OCI-LY7 (cell line): ENCODE measurements at regions not wholly inside any gene's neighbourhood (a gene's known extent, or its start where the extent isn't known, plus 50 kb on each side); places are given as distances from the start of the nearest gene placed in this dataset.

ENCODE experiments used
- BruUV-seq: library from RNA; stranded (reverse); fragments of 400-500 nt; replicated peaks from 2 replicates; lab custom pipeline; 2021; lab: Mats Ljungman, UMichigan
- CTCF ChIA-PET: fragments of 300-600 bp; sonication (Branson Sonifier 250); formaldehyde crosslinking; loops from one replicate; lab custom pipeline; 2022; ENCODE audit warnings: antibody characterized with exemption; ENCODE audit not compliant: unreplicated experiment; lab: Charles Lee
- POLR2A ChIA-PET: fragments of 300-600 bp; sonication (Branson Sonifier 250); formaldehyde crosslinking; loops from one replicate; lab custom pipeline; 2022; ENCODE audit warnings: antibody characterized with exemption; lab: Charles Lee
- DNase-seq: peaks from one replicate; pipeline ENCODE4 v3.0.0-alpha.2; 2015; ENCODE audit warnings: low spot score
- H2AFZ ChIP-seq: fragments of 200-600 bp; sonication (generic), shearing (Covaris generic); 2 replicates; pipeline ENCODE4 v1.6.1; 2014; ENCODE audit warnings: mild to moderate bottlenecking, antibody characterized with exemption, low read length, moderate library complexity
- H3K27ac ChIP-seq: fragments of 200-600 bp; sonication (generic); 2 replicates; pipeline ENCODE4 v1.5.1; 2014; ENCODE audit warnings: mixed run types, low read depth, mild to moderate bottlenecking, moderate library complexity, low read length, inconsistent platforms; ENCODE audit not compliant: poor library complexity, severe bottlenecking
- H3K36me3 ChIP-seq: fragments of 200-600 bp; sonication (generic); 2 replicates; pipeline ENCODE4 v1.6.1; 2014; ENCODE audit warnings: mild to moderate bottlenecking, antibody characterized with exemption, low read length, moderate library complexity, mixed read lengths; ENCODE audit not compliant: insufficient read depth
- H3K4me1 ChIP-seq: fragments of 200-600 bp; sonication (generic); 2 replicates; pipeline ENCODE4 v1.5.1; 2014; ENCODE audit warnings: mild to moderate bottlenecking, low read length; ENCODE audit not compliant: insufficient read depth, poor library complexity, severe bottlenecking
- H3K4me2 ChIP-seq: fragments of 200-600 bp; sonication (generic); 2 replicates; pipeline ENCODE4 v1.6.1; 2014; ENCODE audit warnings: mild to moderate bottlenecking, low read length
- H3K4me3 ChIP-seq: fragments of 200-600 bp; sonication (generic); 2 replicates; pipeline ENCODE4 v1.5.1; 2014; ENCODE audit warnings: mild to moderate bottlenecking, low read depth, low read length; ENCODE audit not compliant: poor library complexity, severe bottlenecking
- H3K79me2 ChIP-seq: fragments of 200-600 bp; sonication (generic); 2 replicates; pipeline ENCODE4 v1.6.1; 2016; ENCODE audit warnings: low read depth, mild to moderate bottlenecking, low read length, moderate library complexity, mixed read lengths; ENCODE audit not compliant: insufficient read depth
- H3K9me2 ChIP-seq: fragments of 200-600 bp; sonication (generic); 2 replicates; pipeline ENCODE4 v1.6.1; 2016; ENCODE audit warnings: mild to moderate bottlenecking, low read length, mixed read lengths; ENCODE audit not compliant: insufficient read depth
- H3K9me3 ChIP-seq: fragments of 200-600 bp; sonication (generic); 2 replicates; pipeline ENCODE4 v1.6.1; 2014; ENCODE audit warnings: mild to moderate bottlenecking, mixed run types, low read length, mixed read lengths
- H4K20me1 ChIP-seq: fragments of 200-600 bp; sonication (generic); 2 replicates; pipeline ENCODE4 v1.6.1; 2014; ENCODE audit warnings: mild to moderate bottlenecking, antibody characterized with exemption, low read length, moderate library complexity, mixed read lengths; ENCODE audit not compliant: insufficient read depth
- CTCF ChIP-seq: fragments of 200-600 bp; sonication (generic); conservative IDR thresholded peaks from 2 replicates; pipeline ENCODE4 v1.5.1; 2014; ENCODE audit warnings: mild to moderate bottlenecking, antibody characterized with exemption, low read length, moderate library complexity, mixed read lengths
- EZH2phosphoT487 ChIP-seq: fragments of 200-600 bp; sonication (generic); IDR thresholded peaks from 2 replicates; pipeline ENCODE4 v1.6.1; 2018; ENCODE audit warnings: low read depth, borderline replicate concordance, mild to moderate bottlenecking, mixed run types, antibody characterized with exemption, low read length, moderate library complexity, mixed read lengths
- intact Hi-C: fragments of 100-400 bp; cut with micrococcal nuclease; formaldehyde crosslinking; loops from one replicate; pipeline ENCODE4 v1.10.0; 2022; ENCODE audit not compliant: unreplicated experiment

DNA sequence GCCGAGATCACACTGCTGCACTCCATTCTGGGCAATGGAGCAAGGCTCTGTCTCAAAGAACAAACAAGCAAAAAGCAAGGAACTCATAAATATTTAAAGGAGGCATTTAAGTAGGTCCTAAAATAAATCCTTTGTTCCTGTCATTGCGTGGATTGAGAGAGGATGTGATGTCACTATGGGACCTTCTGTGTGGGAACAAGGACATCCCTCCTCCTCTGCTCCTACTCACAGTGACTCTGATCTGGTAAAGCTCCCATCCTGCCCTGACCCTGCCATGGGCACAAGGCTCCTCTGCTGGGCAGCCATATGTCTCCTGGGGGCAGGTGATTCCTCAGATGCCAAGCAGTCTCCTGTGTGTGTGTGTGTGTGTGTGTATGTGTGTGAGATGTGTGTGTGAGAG, 74.1 kb upstream of the PRSS58 start:
- intact Hi-C loops: no loop called here
- Histone ChIP-seq H3K27ac (no peak overlapping the region), H3K4me3 (no peak overlapping the region), H3K4me1 (peaks cover 18% of the 10 kb centered on the region), H3K9me2 (no peaks in the 10 kb centered on the region), H3K4me2 (no peak overlapping the region), H2AFZ (no peak overlapping the region), H4K20me1 (no peaks in the 10 kb centered on the region), H3K79me2 (no peaks in the 10 kb centered on the region), H3K9me3 (no peaks in the 10 kb centered on the region), H3K36me3 (no peaks in the 10 kb centered on the region)
- BruUV-seq: no TSS peak
- no peak for DNase-seq
- ChIA-PET CTCF (no interaction called here), POLR2A (no interaction called here)
- TF ChIP-seq CTCF (no peak), EZH2phosphoT487 (no peak)

- Histone ChIP-seq H3K4me2 (peak overlapping the region; percentile 50; the same call in 1 of the 2 replicates), H3K4me1 (peaks cover 21% of the 10 kb centered on the region), H3K36me3 (no peaks in the 10 kb centered on the region), H3K79me2 (no peaks in the 10 kb centered on the region), H3K27ac (no peak overlapping the region), H2AFZ (no peak overlapping the region), H3K4me3 (no peak overlapping the region), H3K9me2 (no peaks in the 10 kb centered on the region), H3K9me3 (no peaks in the 10 kb centered on the region), H4K20me1 (no peaks in the 10 kb centered on the region)
- DNase-seq: no peak
- no TSS peak for BruUV-seq
- TF ChIP-seq CTCF (no peak), EZH2phosphoT487 (no peak)
- ChIA-PET POLR2A (no interaction called here), CTCF (no interaction called here)
- intact Hi-C loops: no loop called here
These were observed 71.4 kb upstream of the PRSS58 start for GRCh38 chr7:142329062-142329790.

- no peak for DNase-seq
- no peak overlapping the region for H3K4me3 ChIP-seq
- no TSS peak for BruUV-seq
- peaks cover 28% of the 10 kb centered on the region for H3K4me1 ChIP-seq
- no peaks in the 10 kb centered on the region for H3K9me2 ChIP-seq
- TF ChIP-seq EZH2phosphoT487: no peak
- no peaks in the 10 kb centered on the region for H3K79me2 ChIP-seq
- POLR2A ChIA-PET: no interaction called here
- H3K27ac ChIP-seq: no peak overlapping the region
- no peaks in the 10 kb centered on the region for H3K36me3 ChIP-seq
- intact Hi-C loops: no loop called here
- H2AFZ ChIP-seq: 0 out of 2 replicates have a peak overlapping the region, but pooled peaks have one; percentile 11
- H3K4me2 ChIP-seq: peak overlapping the region; percentile 50
- CTCF ChIA-PET: no interaction called here
- H4K20me1 ChIP-seq: no peaks in the 10 kb centered on the region
- H3K9me3 ChIP-seq: no peaks in the 10 kb centered on the region
These were observed 70.7 kb upstream of the PRSS58 start for GRCh38 chr7:142328551-142328950.
